ENCODE measurements at regions not wholly inside any gene's neighbourhood (a gene's known extent, or its start where the extent isn't known, plus 50 kb on each side); places are given as distances from the start of the nearest gene placed in this dataset.

DNA sequence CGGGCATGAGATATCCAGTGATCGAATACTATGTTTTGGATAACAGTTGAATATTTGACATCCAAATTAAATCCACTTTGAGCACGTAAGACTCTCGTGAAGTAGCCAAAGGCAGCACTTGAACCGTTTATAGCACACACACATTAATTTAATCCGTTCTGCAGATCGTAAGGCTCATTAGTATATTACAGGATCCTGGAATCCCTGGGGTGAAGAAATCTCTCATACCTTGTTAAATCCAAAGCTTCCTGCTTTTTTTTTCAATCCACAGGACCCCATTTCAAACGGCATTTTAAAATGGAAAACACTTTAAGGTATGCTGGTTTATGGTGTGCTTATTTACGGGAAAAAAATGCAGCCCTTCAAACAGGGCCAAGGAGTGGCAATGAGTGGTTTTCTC is 158.4 kb upstream of the ADARB2 start:
- TF ChIP-seq, protein P1, sequence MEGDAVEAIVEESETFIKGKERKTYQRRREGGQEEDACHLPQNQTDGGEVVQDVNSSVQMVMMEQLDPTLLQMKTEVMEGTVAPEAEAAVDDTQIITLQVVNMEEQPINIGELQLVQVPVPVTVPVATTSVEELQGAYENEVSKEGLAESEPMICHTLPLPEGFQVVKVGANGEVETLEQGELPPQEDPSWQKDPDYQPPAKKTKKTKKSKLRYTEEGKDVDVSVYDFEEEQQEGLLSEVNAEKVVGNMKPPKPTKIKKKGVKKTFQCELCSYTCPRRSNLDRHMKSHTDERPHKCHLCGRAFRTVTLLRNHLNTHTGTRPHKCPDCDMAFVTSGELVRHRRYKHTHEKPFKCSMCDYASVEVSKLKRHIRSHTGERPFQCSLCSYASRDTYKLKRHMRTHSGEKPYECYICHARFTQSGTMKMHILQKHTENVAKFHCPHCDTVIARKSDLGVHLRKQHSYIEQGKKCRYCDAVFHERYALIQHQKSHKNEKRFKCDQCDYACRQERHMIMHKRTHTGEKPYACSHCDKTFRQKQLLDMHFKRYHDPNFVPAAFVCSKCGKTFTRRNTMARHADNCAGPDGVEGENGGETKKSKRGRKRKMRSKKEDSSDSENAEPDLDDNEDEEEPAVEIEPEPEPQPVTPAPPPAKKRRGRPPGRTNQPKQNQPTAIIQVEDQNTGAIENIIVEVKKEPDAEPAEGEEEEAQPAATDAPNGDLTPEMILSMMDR (conservative IDR thresholded peaks at IDR 0.05): no peak
- no peak overlapping the region for H4K91ac ChIP-seq (ENCODE audit: insufficient read length, low read depth, low read length)
- H3K27ac ChIP-seq (ENCODE audit: insufficient read length, low read depth, low read length): no peak overlapping the region
- H2BK5ac ChIP-seq (ENCODE audit: insufficient read length, low read length): no peak overlapping the region
- H4K8ac ChIP-seq (replicated peaks; ENCODE audit: insufficient read length, low read depth, low read length): no peak overlapping the region
- no peak overlapping the region for H3K4ac ChIP-seq (ENCODE audit: low read depth, low read length)
- no peaks in the 10 kb centered on the region for H3K79me2 ChIP-seq (ENCODE audit: insufficient read depth, low read length)
- H2AFZ ChIP-seq (ENCODE audit: low read length): no peak overlapping the region
- H3K14ac ChIP-seq (ENCODE audit: insufficient read depth, low read length): no peak overlapping the region
- H3T11ph ChIP-seq (ENCODE audit: low read length): no peak overlapping the region
- no peak overlapping the region for H4K5ac ChIP-seq (ENCODE audit: insufficient read length, low read depth, low read length)
- H3K4me3 Mint-ChIP-seq: no peak overlapping the region
- H3K4me1 Mint-ChIP-seq: no peaks in the 10 kb centered on the region
- DNase-seq: no peak
- H3K9ac ChIP-seq (ENCODE audit: extremely low read depth, insufficient read length, low read length): no peak overlapping the region
- no peak overlapping the region for H2BK15ac ChIP-seq (ENCODE audit: low read depth, low read length)
- peaks cover 0 to 9% (median 4%) of the 10 kb centered on the region in 3 experiments; a peak in 5 of 7 replicates for H3K36me3 Mint-ChIP-seq (ENCODE audit: insufficient read depth in 1 of 3, low read depth in 3 of 3)
- H2BK20ac ChIP-seq (ENCODE audit: low read depth, low read length, poor library complexity, severe bottlenecking): no peak overlapping the region
- no peaks in the 10 kb centered on the region for H3K27me3 ChIP-seq (ENCODE audit: insufficient read depth, low read length)
- H4K20me1 ChIP-seq (ENCODE audit: control insufficient read depth, insufficient read depth, insufficient read length): no peaks in the 10 kb centered on the region
- H3K56ac ChIP-seq (ENCODE audit: insufficient read length, low read depth, low read length): no peak overlapping the region
- no peak overlapping the region for H3K27ac Mint-ChIP-seq
- no peaks in the 10 kb centered on the region for H3K79me1 ChIP-seq (ENCODE audit: insufficient read depth, low read depth, low read length, poor library complexity, severe bottlenecking)
- H3K27me3 Mint-ChIP-seq (ENCODE audit: low read depth): 0 out of 2 replicates have a peak, but pooled peaks cover 2% of the 10 kb centered on the region
- no peaks in the 10 kb centered on the region for H3K4me1 ChIP-seq (ENCODE audit: insufficient read depth, low read length)
- H2BK12ac ChIP-seq (ENCODE audit: insufficient read length, low read depth, low read length): no peak overlapping the region
- no CpG with 5 or more reads among the region's 9 CpGs for whole genome bisulfite sequencing (ENCODE audit: extremely low coverage, insufficient read length, low lambda C conversion rate)
- no peak overlapping the region for H3K23ac ChIP-seq (ENCODE audit: insufficient read length, low read depth, low read length)
- no peak overlapping the region for H3K4me2 ChIP-seq (ENCODE audit: insufficient read depth, insufficient read length, low read length)
- peaks cover 7 to 12% of the 10 kb centered on the region in 2 experiments for H3K9me3 Mint-ChIP-seq
- no peak overlapping the region for H3K18ac ChIP-seq (ENCODE audit: insufficient read length, low read depth, low read length)
- no peaks in the 10 kb centered on the region for H3K9me3 ChIP-seq (ENCODE audit: control insufficient read depth, low read depth, low read length)
- no peaks in the 10 kb centered on the region for H3K23me2 ChIP-seq (ENCODE audit: insufficient read length, low read depth, low read length, poor library complexity, severe bottlenecking)
- no peak overlapping the region for H2BK120ac ChIP-seq (ENCODE audit: low read depth, low read length, poor library complexity, severe bottlenecking)
- H2AK5ac ChIP-seq (ENCODE audit: insufficient read length, low read length): no peak overlapping the region
